ENCODE measurements at regions not wholly inside any gene's neighbourhood (a gene's known extent, or its start where the extent isn't known, plus 50 kb on each side); places are given as distances from the start of the nearest gene placed in this dataset.

GRCh38 chr4:124111411-124111810 is 601.1 kb downstream of the ANKRD50 start:
- TF ChIP-seq CTCF (IDR thresholded peaks at IDR 0.05) (no peak), MLX (CRISPR knock-in tag; IDR thresholded peaks at IDR 0.05) (no peak), TEAD1 (CRISPR knock-in tag; IDR thresholded peaks at IDR 0.05) (no peak), SP1 (CRISPR knock-in tag; conservative IDR thresholded peaks at IDR 0.05) (no peak), KAT7 (CRISPR knock-in tag; IDR thresholded peaks at IDR 0.05; ENCODE audit: borderline replicate concordance) (no peak), OVOL2 (CRISPR knock-in tag; IDR thresholded peaks at IDR 0.05; ENCODE audit: borderline replicate concordance) (no peak)
- TF ChIP-seq, protein P1, sequence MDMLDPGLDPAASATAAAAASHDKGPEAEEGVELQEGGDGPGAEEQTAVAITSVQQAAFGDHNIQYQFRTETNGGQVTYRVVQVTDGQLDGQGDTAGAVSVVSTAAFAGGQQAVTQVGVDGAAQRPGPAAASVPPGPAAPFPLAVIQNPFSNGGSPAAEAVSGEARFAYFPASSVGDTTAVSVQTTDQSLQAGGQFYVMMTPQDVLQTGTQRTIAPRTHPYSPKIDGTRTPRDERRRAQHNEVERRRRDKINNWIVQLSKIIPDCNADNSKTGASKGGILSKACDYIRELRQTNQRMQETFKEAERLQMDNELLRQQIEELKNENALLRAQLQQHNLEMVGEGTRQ (CRISPR knock-in tag; IDR thresholded peaks at IDR 0.05): no peak

All from WTC11 (cell line).